Lung (tissue), 11 donors: ENCODE measurements at regions not wholly inside any gene's neighbourhood (a gene's known extent, or its start where the extent isn't known, plus 50 kb on each side); places are given as distances from the start of the nearest gene placed in this dataset.

Experiments used
- ATAC-seq: fragments of 200-7000 bp; cut with Tn5 transposase; one replicate; pipeline ENCODE4 v1.9.1; 2020; ENCODE audit warnings: moderate number of reproducible peaks; ENCODE audit not compliant: insufficient read depth, low FRiP score
- DNase-seq, 3 donors: peaks; one replicate each; pipeline ENCODE4 v3.0.0-alpha.2; 2013 to 2017
- H3K27ac ChIP-seq, 2 donors: one replicate each; pipeline ENCODE4 v1.5.1; 2013; ENCODE audit warnings: mild to moderate bottlenecking in 2 of 2, moderate library complexity in 2 of 2, control low read depth in 1 of 2, inconsistent platforms in 1 of 2, low read depth in 1 of 2, low read length in 1 of 2
- H3K27me3 ChIP-seq, 3 donors: one replicate each; pipeline ENCODE4 v1.5.1; 2013; ENCODE audit warnings: low read length in 2 of 3; ENCODE audit not compliant: control insufficient read depth in 3 of 3, insufficient read depth in 3 of 3
- H3K36me3 ChIP-seq, 4 donors: one replicate each; pipeline ENCODE4 v1.5.1; 2013; ENCODE audit warnings: low read length in 4 of 4, mild to moderate bottlenecking in 1 of 4, moderate library complexity in 1 of 4; ENCODE audit not compliant: control insufficient read depth in 4 of 4, insufficient read depth in 4 of 4
- H3K4me1 ChIP-seq, 5 donors: one replicate each; pipeline ENCODE4 v1.5.1; 2013; ENCODE audit warnings: low read length in 5 of 5, mild to moderate bottlenecking in 2 of 5, moderate library complexity in 1 of 5; ENCODE audit not compliant: control insufficient read depth in 5 of 5, insufficient read depth in 5 of 5
- H3K4me3 ChIP-seq: one replicate; pipeline ENCODE4 v1.5.1; 2013; ENCODE audit warnings: mild to moderate bottlenecking, control low read depth, moderate library complexity
- H3K9ac ChIP-seq, 2 donors: one replicate each; pipeline ENCODE4 v1.5.1; 2013; ENCODE audit warnings: low read length in 2 of 2, control low read depth in 1 of 2; ENCODE audit not compliant: insufficient read depth in 1 of 2
- H3K9me3 ChIP-seq, 4 donors: one replicate each; pipeline ENCODE4 v1.5.1; 2013; ENCODE audit warnings: low read length in 3 of 4, mild to moderate bottlenecking in 1 of 4, moderate library complexity in 1 of 4; ENCODE audit not compliant: control insufficient read depth in 4 of 4, insufficient read depth in 3 of 4
- WGBS, 2 donors: extraction: QIAGEN DNeasy Blood & Tissue Kit; methylation state at CpG; one replicate each; pipeline ENCODE4 v1.1.7; 2013; 5-methylcytosine and 5-hydroxymethylcytosine counted together
- TF ChIP-seq, protein P1 (sequence below): IDR thresholded peaks from 2 replicates; pipeline ENCODE4 v1.5.1; 2012; ENCODE audit warnings: mild to moderate bottlenecking; ENCODE audit errors: control extremely low read depth, extremely low read depth
- donor health status: control.
- donor health status: control.
- donor health status: Bipolar disorder and iron deficiency.
- donor health status: healthy.
- donor health status: DM: yes; HTN: yes; CAD: no.

- no peak for ATAC-seq
- no peak overlapping the region for H3K27ac ChIP-seq
- H3K27me3 ChIP-seq: no peaks in the 10 kb centered on the region
- no peaks in the 10 kb centered on the region for H3K36me3 ChIP-seq
- H3K9ac ChIP-seq: no peak overlapping the region
- DNase-seq: no peak
- H3K4me1 ChIP-seq: peaks cover 3 to 14% (median 6%) of the 10 kb centered on the region in 5 donors
- WGBS, 2 donors: 91 to 96% methylated on average over 8 of the region's 8 CpGs
- no peak overlapping the region for H3K4me3 ChIP-seq
- no peaks in the 10 kb centered on the region for H3K9me3 ChIP-seq
- TF ChIP-seq, protein P1, sequence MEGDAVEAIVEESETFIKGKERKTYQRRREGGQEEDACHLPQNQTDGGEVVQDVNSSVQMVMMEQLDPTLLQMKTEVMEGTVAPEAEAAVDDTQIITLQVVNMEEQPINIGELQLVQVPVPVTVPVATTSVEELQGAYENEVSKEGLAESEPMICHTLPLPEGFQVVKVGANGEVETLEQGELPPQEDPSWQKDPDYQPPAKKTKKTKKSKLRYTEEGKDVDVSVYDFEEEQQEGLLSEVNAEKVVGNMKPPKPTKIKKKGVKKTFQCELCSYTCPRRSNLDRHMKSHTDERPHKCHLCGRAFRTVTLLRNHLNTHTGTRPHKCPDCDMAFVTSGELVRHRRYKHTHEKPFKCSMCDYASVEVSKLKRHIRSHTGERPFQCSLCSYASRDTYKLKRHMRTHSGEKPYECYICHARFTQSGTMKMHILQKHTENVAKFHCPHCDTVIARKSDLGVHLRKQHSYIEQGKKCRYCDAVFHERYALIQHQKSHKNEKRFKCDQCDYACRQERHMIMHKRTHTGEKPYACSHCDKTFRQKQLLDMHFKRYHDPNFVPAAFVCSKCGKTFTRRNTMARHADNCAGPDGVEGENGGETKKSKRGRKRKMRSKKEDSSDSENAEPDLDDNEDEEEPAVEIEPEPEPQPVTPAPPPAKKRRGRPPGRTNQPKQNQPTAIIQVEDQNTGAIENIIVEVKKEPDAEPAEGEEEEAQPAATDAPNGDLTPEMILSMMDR: no peak
These were observed 134.8 kb downstream of the DDX1 start for GRCh38 chr2:15726321-15727057.

DNA sequence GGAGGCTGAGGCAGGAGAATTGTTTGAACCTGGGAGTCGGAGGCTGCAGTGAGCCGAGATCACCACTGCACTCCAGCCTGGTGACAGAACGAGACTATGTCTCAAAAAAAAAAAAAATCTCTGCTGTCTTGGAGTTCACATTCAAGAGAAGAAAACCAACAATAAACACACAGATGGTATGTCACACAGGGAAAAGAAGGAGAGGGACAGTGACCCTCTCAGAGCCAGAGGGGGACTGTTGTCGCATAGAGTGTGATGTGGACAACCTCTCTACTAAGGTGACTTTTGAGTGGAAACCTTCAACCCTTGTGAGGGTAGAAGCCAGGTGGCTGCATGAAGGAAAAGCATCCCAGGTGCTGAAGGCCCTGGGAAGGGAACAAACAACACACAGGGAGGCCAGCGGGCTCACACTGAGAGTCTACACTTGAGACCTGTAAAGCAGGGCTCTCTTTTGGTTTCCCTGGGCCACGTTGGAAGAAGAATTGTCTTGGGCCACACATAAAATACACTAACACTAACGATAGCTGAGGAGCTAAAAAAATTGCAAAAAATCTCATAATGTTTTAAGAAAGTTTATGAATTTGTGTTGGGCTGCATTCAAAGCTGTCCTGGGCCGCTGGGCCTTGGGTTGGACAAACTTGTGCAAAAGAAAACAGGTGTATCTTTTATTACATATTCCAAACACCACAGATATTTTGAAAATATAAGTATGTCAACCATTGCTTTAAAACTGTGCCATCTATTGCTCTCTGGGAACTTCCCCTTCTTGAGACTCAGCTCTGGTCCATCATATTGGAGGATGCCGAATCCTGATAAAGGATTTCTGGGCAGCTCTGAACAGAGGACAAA, 136.0 kb downstream of the DDX1 start:
- WGBS, 2 donors: 85 to 89% methylated on average over 9 of the region's 9 CpGs
- H3K9me3 ChIP-seq: no peaks in the 10 kb centered on the region
- H3K27ac ChIP-seq: no peak overlapping the region
- peaks cover 0 to 3% (median 0%) of the 10 kb centered on the region in 3 donors for H3K27me3 ChIP-seq
- H3K9ac ChIP-seq: no peak overlapping the region
- TF ChIP-seq, protein P1: no peak
- H3K4me1 ChIP-seq: peaks cover 3 to 23% (median 6%) of the 10 kb centered on the region in 5 donors
- DNase-seq (no peak), ATAC-seq (no peak)
- H3K4me3 ChIP-seq: no peak overlapping the region
- H3K36me3 ChIP-seq: no peaks in the 10 kb centered on the region

DNA sequence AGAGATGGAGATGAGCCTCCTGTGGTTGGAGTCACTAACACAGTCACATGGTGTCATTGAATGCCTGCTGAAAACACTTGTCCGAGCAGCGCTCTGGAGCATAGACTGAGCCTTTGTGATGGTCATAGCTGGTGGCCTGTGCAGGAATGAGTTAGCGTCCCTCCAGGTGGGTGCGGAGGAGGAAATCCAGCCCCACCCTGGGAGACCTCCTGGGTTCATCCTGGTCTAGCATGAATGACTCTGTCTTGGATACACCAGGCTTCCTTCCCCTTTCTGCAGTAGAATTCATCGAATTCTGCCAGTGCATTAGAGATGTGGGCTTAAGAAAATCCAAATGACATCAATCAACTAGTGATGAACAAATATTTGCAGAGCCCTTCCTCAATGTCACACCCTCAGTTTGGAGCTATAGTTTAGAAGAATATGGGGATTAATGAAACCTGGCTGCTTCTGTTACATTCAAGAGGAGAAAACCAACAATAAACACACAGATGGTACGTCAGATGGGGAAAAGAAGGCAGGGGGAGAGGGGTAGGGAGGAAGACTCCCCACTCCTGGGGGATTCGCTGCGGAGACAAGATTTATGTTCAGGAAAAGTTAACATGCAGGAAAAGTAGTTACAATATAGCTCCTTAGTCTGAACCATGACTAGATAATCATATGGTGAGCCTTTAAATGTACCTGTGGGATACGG, 136.7 kb downstream of the DDX1 start:
- Histone ChIP-seq H3K27ac (no peak overlapping the region), H3K9me3 (no peaks in the 10 kb centered on the region)
- 87 to 92% methylated on average over 9 of the region's 9 CpGs for WGBS, 2 donors

More for the DNA sequence above, 136.7 kb downstream of the DDX1 start:
- H3K4me3 ChIP-seq: no peak overlapping the region
- peaks cover 0 to 3% (median 0%) of the 10 kb centered on the region in 3 donors for H3K27me3 ChIP-seq
- peaks cover 3 to 27% (median 7%) of the 10 kb centered on the region in 5 donors for H3K4me1 ChIP-seq
- DNase-seq (no peak), ATAC-seq (no peak)
- TF ChIP-seq, protein P1: no peak
- H3K36me3 ChIP-seq: no peaks in the 10 kb centered on the region
- no peak overlapping the region for H3K9ac ChIP-seq
